Prostate gland (tissue), 2 donors: ENCODE measurements at regions not wholly inside any gene's neighbourhood (a gene's known extent, or its start where the extent isn't known, plus 50 kb on each side); places are given as distances from the start of the nearest gene placed in this dataset.

Experiments
- POLR2A ChIP-seq: fragments of 450-650 bp; IDR thresholded peaks from one replicate; pipeline ENCODE4 v1.6.1; 2016; ENCODE audit warnings: antibody characterized with exemption, mild to moderate bottlenecking
- TF ChIP-seq, protein P1 (sequence below), 4 experiments: fragments of 200-600 bp in 2 of 4; fragments of 450-650 bp in 2 of 4; sonication (generic) in 2 of 4; IDR thresholded peaks; 1 replicate in 3 of 4; 2 replicates in 1 of 4; pipeline ENCODE4 v1.5.1; 2016 to 2019; ENCODE audit warnings: antibody characterized with exemption in 4 of 4, mild to moderate bottlenecking in 2 of 4, moderate library complexity in 2 of 4

DNA sequence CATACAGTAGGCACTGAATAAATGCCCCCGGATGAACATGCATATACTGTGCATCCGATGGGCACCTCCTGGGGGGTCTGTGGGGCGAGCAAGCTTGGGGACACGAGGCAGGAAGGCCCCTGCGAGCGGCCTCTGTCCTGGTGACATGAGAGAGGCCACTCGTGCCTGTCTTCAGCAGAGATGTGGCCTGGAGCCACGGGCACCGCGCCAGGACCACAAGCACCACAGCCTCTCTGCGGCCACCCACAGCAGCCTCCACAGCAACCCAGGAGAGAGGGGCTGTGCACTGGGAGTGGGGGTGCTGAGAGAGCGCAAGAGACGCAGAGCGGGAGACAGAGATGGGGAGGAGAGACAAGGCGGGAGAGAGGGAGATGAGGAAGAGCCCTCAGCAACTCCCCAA is 118.5 kb downstream of the RFLNA start:
- TF ChIP-seq, protein P1, sequence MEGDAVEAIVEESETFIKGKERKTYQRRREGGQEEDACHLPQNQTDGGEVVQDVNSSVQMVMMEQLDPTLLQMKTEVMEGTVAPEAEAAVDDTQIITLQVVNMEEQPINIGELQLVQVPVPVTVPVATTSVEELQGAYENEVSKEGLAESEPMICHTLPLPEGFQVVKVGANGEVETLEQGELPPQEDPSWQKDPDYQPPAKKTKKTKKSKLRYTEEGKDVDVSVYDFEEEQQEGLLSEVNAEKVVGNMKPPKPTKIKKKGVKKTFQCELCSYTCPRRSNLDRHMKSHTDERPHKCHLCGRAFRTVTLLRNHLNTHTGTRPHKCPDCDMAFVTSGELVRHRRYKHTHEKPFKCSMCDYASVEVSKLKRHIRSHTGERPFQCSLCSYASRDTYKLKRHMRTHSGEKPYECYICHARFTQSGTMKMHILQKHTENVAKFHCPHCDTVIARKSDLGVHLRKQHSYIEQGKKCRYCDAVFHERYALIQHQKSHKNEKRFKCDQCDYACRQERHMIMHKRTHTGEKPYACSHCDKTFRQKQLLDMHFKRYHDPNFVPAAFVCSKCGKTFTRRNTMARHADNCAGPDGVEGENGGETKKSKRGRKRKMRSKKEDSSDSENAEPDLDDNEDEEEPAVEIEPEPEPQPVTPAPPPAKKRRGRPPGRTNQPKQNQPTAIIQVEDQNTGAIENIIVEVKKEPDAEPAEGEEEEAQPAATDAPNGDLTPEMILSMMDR (IDR thresholded peaks at IDR 0.05): no peak
- TF ChIP-seq POLR2A: no peak
